ENCODE measurements at regions not wholly inside any gene's neighbourhood (a gene's known extent, or its start where the extent isn't known, plus 50 kb on each side); places are given as distances from the start of the nearest gene placed in this dataset.

- intact Hi-C loops (cut with micrococcal nuclease), result no loop called here
Observed at GRCh38 chr13:106177146-106177545, 358.3 kb downstream of the EFNB2 start.

- intact Hi-C loops (cut with micrococcal nuclease), result no loop called here
Observed at GRCh38 chr13:106176117-106176516, 359.3 kb downstream of the EFNB2 start.

- intact Hi-C loops (cut with micrococcal nuclease), result no loop called here
Observed at GRCh38 chr13:106173891-106174610, 361.4 kb downstream of the EFNB2 start.

GRCh38 chr13:106173346-106173745 is 362.1 kb downstream of the EFNB2 start:
- intact Hi-C loops (cut with micrococcal nuclease), result no loop called here

GRCh38 chr13:106172176-106172905 is 363.1 kb downstream of the EFNB2 start:
- intact Hi-C loops (cut with micrococcal nuclease), result no loop called here

- intact Hi-C loops (cut with micrococcal nuclease), result no loop called here
Observed at GRCh38 chr13:106163426-106163825, 372.0 kb downstream of the EFNB2 start.

- intact Hi-C loops (cut with micrococcal nuclease), result no loop called here
Observed at GRCh38 chr13:106161146-106161545, 374.3 kb downstream of the EFNB2 start.

- intact Hi-C loops (cut with micrococcal nuclease), result no loop called here
Observed at GRCh38 chr13:106159295-106160195, 375.9 kb downstream of the EFNB2 start.

- intact Hi-C loops (cut with micrococcal nuclease), result no loop called here
Observed at GRCh38 chr13:106156468-106156867, 379.0 kb downstream of the EFNB2 start.

GRCh38 chr13:106155411-106155810 is 380.1 kb downstream of the EFNB2 start:
- intact Hi-C loops (cut with micrococcal nuclease), result no loop called here

GRCh38 chr13:106153876-106154275 is 381.6 kb downstream of the EFNB2 start:
- intact Hi-C loops (cut with micrococcal nuclease), result no loop called here

- intact Hi-C loops (cut with micrococcal nuclease), result no loop called here
Observed at GRCh38 chr13:106153041-106153440, 382.4 kb downstream of the EFNB2 start.

- intact Hi-C loops (cut with micrococcal nuclease), result no loop called here
Observed at GRCh38 chr13:106152047-106152446, 383.4 kb downstream of the EFNB2 start.

GRCh38 chr13:106151056-106151699 is 384.3 kb downstream of the EFNB2 start:
- intact Hi-C loops (cut with micrococcal nuclease), result no loop called here

GRCh38 chr13:106145997-106146864 is 389.2 kb downstream of the EFNB2 start:
- intact Hi-C loops (cut with micrococcal nuclease), result no loop called here

- intact Hi-C loops (cut with micrococcal nuclease), result no loop called here
Observed at GRCh38 chr13:106145070-106145469, 390.4 kb downstream of the EFNB2 start.

GRCh38 chr13:106143930-106144709 is 391.3 kb downstream of the EFNB2 start:
- intact Hi-C loops (cut with micrococcal nuclease), result no loop called here

- intact Hi-C loops (cut with micrococcal nuclease), result no loop called here
Observed at GRCh38 chr13:106143392-106143791, 392.1 kb downstream of the EFNB2 start.

- intact Hi-C loops (cut with micrococcal nuclease), result no loop called here
Observed at GRCh38 chr13:106140476-106140875, 395.0 kb downstream of the EFNB2 start.

GRCh38 chr13:106139942-106140341 is 395.5 kb downstream of the EFNB2 start:
- intact Hi-C loops (cut with micrococcal nuclease), result no loop called here

Measured in T-helper 1 cell treated with Interleukin-12 subunit alpha and Interleukin-12 subunit beta and Interleukin-4 antibody, amounts not matched to agents 30 ng/mL and 1 ng/mL, for 36 hours (primary cell).